BJ (cell line): ENCODE measurements at regions not wholly inside any gene's neighbourhood (a gene's known extent, or its start where the extent isn't known, plus 50 kb on each side); places are given as distances from the start of the nearest gene placed in this dataset.

Experiments used
- CTCF ChIA-PET: fragments of 350-600 bp; formaldehyde crosslinking; extraction: SDS; loops from one replicate; lab custom pipeline; 2021; ENCODE audit warnings: antibody characterized with exemption, inconsistent platforms; lab: Yijun Ruan, JAX
- POLR2A ChIA-PET: fragments of 300-600 bp; sonication (Branson Sonifier 250); formaldehyde crosslinking; extraction: SDS; loops from one replicate; lab custom pipeline; 2021; ENCODE audit warnings: antibody characterized with exemption; lab: Charles Lee
- DNase-seq: peaks from one replicate; pipeline ENCODE4 v3.0.0-alpha.2; 2011; ENCODE audit warnings: low read depth
- H3K27me3 ChIP-seq: 2 replicates; pipeline ENCODE4 v1.6.0; 2011; ENCODE audit warnings: low read length; ENCODE audit not compliant: control insufficient read depth, insufficient read depth
- H3K36me3 ChIP-seq: 2 replicates; pipeline ENCODE4 v1.5.1; 2011; ENCODE audit warnings: low read length; ENCODE audit not compliant: control insufficient read depth, insufficient read depth
- H3K4me3 ChIP-seq: 2 replicates; pipeline ENCODE4 v1.5.1; 2011; ENCODE audit warnings: low read depth, mild to moderate bottlenecking, control low read depth, low read length
- CTCF ChIP-seq: IDR thresholded peaks from 2 replicates; pipeline ENCODE4 v1.5.1; 2011; ENCODE audit warnings: low read depth, mild to moderate bottlenecking, control low read depth, inconsistent platforms, low read length, moderate library complexity; ENCODE audit not compliant: insufficient read depth

- no peak for TF ChIP-seq CTCF
- ChIA-PET CTCF (interaction anchor here (0.6 to 2.4 kb wide), 5 partner anchors 10 to 133 kb away, joined by 4 to 13 read pairs (median 4); partner anchors contain the start of gene RRBP1), POLR2A (interaction anchor here (1.0 to 1.3 kb wide), 2 partner anchors 64 to 124 kb away, joined by 3 to 5 read pairs; partner anchors contain the start of gene RRBP1)
- Histone ChIP-seq H3K4me3 (no peak overlapping the region), H3K36me3 (no peaks in the 10 kb centered on the region), H3K27me3 (no peaks in the 10 kb centered on the region)
- no peak for DNase-seq
Measured at GRCh38 chr20:17806107-17806506, 106.3 kb downstream of the BANF2 start.

- ChIA-PET CTCF (interaction anchor here (0.9 kb wide), 1 partner anchor 211 kb away, joined by 3 read pairs; no protein-coding TSS in a partner anchor), POLR2A (no interaction called here)
- no peak overlapping the region for H3K4me3 ChIP-seq
- DNase-seq = no peak
- no peak for TF ChIP-seq CTCF
- H3K27me3 ChIP-seq = no peaks in the 10 kb centered on the region; the same call in 1 of the 2 replicates
- H3K36me3 ChIP-seq = no peaks in the 10 kb centered on the region
Measured at GRCh38 chr20:17803765-17804164, 104.0 kb downstream of the BANF2 start.

GRCh38 chr20:17799575-17800227 is 99.9 kb downstream of the BANF2 start:
- TF ChIP-seq CTCF = no peak
- peaks cover 1% of the 10 kb centered on the region for H3K27me3 ChIP-seq
- DNase-seq = no peak
- ChIA-PET POLR2A (no interaction called here), CTCF (interaction anchor here (0.6 kb wide), 1 partner anchor 12 kb away, joined by 3 read pairs; no protein-coding TSS in a partner anchor)
- no peaks in the 10 kb centered on the region for H3K36me3 ChIP-seq
- H3K4me3 ChIP-seq = no peak overlapping the region

GRCh38 chr20:17798601-17799000 is 98.8 kb downstream of the BANF2 start:
- Histone ChIP-seq H3K36me3 (no peaks in the 10 kb centered on the region), H3K4me3 (no peak overlapping the region), H3K27me3 (peaks cover 1% of the 10 kb centered on the region)
- ChIA-PET CTCF (no interaction called here), POLR2A (no interaction called here)
- no peak for DNase-seq
- no peak for TF ChIP-seq CTCF

GRCh38 chr20:17797579-17797978 is 97.8 kb downstream of the BANF2 start:
- TF ChIP-seq CTCF = no peak
- H3K4me3 ChIP-seq = no peak overlapping the region
- DNase-seq = no peak
- peaks cover 1% of the 10 kb centered on the region for H3K27me3 ChIP-seq
- CTCF ChIA-PET = no interaction called here
- no peaks in the 10 kb centered on the region for H3K36me3 ChIP-seq
- POLR2A ChIA-PET = interaction anchor here (0.8 kb wide), 1 partner anchor 9 kb away, joined by 3 read pairs; no protein-coding TSS in a partner anchor
